Osteocyte (in vitro differentiated cells): ENCODE measurements at regions not wholly inside any gene's neighbourhood (a gene's known extent, or its start where the extent isn't known, plus 50 kb on each side); places are given as distances from the start of the nearest gene placed in this dataset.
"Not testable (repeated sequence)": the region's sequence is repeated elsewhere in the genome, so short reads cannot be mapped to it uniquely, and the experiment has no call there.

Experiments
- DNase-seq: peaks from one replicate; pipeline ENCODE4 v3.0.0; 2021; ENCODE audit warnings: mixed read lengths; ENCODE audit not compliant: unreplicated experiment; ENCODE audit errors: extremely low spot score
- H3K27ac Mint-ChIP-seq: one replicate; pipeline ENCODE4 v1.8.0; 2021; ENCODE audit warnings: mild to moderate bottlenecking, mixed read lengths; ENCODE audit not compliant: unreplicated experiment
- H3K27me3 Mint-ChIP-seq: one replicate; pipeline ENCODE4 v1.8.0; 2021; ENCODE audit warnings: mixed read lengths; ENCODE audit not compliant: unreplicated experiment
- H3K36me3 Mint-ChIP-seq: one replicate; pipeline ENCODE4 v1.8.0; 2021; ENCODE audit warnings: mixed read lengths; ENCODE audit not compliant: unreplicated experiment
- H3K4me1 Mint-ChIP-seq: one replicate; pipeline ENCODE4 v1.8.0; 2021; ENCODE audit warnings: mixed read lengths; ENCODE audit not compliant: unreplicated experiment
- H3K4me3 Mint-ChIP-seq: one replicate; pipeline ENCODE4 v1.8.0; 2021; ENCODE audit warnings: mild to moderate bottlenecking, moderate library complexity, mixed read lengths; ENCODE audit not compliant: unreplicated experiment
- H3K9me3 Mint-ChIP-seq: one replicate; pipeline ENCODE4 v1.8.0; 2021; ENCODE audit warnings: mixed read lengths; ENCODE audit not compliant: unreplicated experiment
- TF ChIP-seq, protein P1 (sequence below): fragments of 200-600 bp; sonication (generic); IDR thresholded peaks from 2 replicates; pipeline ENCODE4 v1.5.0; 2021; ENCODE audit warnings: antibody characterized with exemption, mild to moderate bottlenecking, moderate library complexity

DNA sequence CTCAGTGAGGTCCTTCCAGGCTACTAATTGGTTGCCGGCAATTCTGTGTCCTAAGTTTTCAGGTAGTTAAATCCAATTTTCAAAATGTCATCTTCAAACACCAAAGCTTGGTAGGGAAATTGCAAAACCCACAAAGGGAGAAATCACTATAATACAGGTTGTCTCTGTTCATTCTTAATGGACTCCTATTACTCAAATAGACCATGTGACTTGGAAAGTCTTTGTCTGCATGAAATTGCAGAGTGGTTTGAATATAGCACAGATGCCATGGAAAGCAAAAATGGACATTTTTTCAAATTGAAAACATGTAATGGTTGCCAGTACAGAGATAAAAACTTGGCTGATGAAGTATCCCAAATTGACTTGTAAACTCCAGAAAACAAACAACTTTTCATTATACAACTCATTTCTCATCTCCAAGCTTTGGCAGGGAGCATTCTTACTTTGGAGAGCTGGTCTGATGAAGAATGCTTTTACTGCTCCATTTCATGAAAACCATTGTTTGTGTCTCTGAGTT is 169.5 kb upstream of the PKN2 start:
- Mint-ChIP-seq H3K4me3 (no peak overlapping the region), H3K27ac (no peak overlapping the region), H3K9me3 (no peaks in the 10 kb centered on the region), H3K27me3 (no peaks in the 10 kb centered on the region), H3K36me3 (no peaks in the 10 kb centered on the region), H3K4me1 (no peaks in the 10 kb centered on the region)
- no peak for DNase-seq
- TF ChIP-seq, protein P1, sequence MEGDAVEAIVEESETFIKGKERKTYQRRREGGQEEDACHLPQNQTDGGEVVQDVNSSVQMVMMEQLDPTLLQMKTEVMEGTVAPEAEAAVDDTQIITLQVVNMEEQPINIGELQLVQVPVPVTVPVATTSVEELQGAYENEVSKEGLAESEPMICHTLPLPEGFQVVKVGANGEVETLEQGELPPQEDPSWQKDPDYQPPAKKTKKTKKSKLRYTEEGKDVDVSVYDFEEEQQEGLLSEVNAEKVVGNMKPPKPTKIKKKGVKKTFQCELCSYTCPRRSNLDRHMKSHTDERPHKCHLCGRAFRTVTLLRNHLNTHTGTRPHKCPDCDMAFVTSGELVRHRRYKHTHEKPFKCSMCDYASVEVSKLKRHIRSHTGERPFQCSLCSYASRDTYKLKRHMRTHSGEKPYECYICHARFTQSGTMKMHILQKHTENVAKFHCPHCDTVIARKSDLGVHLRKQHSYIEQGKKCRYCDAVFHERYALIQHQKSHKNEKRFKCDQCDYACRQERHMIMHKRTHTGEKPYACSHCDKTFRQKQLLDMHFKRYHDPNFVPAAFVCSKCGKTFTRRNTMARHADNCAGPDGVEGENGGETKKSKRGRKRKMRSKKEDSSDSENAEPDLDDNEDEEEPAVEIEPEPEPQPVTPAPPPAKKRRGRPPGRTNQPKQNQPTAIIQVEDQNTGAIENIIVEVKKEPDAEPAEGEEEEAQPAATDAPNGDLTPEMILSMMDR = no peak

DNA sequence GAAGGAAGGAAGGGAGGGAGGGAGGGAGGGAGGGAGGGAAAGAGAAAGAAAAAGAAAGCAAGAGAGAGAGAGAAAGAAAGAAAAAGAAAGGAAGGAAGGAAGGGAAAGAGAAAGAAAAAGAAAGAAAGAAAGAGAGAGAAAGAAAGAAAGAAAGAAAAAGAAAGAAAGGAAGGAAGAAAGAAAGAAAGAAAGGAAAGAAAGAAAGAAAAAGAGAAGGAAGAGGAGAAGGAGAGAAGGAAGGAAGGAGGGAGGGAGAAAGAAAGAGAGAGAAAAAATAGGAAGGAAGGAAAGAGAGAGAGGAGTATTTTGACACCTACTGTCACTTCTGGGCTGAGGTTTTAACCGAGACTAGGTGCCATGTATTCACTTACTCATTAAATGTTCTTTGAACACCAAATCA is 166.6 kb upstream of the PKN2 start:
- DNase-seq, H3K36me3 Mint-ChIP-seq, H3K27ac Mint-ChIP-seq, H3K4me3 Mint-ChIP-seq, H3K4me1 Mint-ChIP-seq, H3K9me3 Mint-ChIP-seq, H3K27me3 Mint-ChIP-seq: not testable (repeated sequence)

DNA sequence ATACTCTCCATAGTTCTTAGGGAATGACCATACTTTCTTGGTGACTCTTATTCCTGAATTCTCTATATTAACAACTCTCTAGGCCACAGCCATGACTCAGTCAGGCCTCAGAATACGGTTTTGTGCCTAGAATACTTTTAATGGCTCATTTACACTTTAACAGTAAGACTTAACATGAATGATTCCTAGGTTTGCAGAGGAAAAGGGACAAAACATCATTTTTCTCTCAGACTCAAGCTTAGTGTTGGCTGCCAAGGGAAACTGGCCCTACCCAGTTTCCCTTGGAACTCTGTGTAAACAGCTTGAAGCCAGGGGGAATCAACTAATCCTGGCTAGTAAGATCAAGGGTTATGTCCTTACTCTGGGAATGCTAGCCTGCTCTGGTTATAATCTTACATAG is 164.9 kb upstream of the PKN2 start:
- Mint-ChIP-seq H3K4me1 (no peaks in the 10 kb centered on the region), H3K27me3 (peaks cover 2% of the 10 kb centered on the region), H3K4me3 (no peak overlapping the region), H3K36me3 (no peaks in the 10 kb centered on the region), H3K27ac (no peak overlapping the region), H3K9me3 (no peaks in the 10 kb centered on the region)
- TF ChIP-seq, protein P1 = no peak
- no peak for DNase-seq

DNA sequence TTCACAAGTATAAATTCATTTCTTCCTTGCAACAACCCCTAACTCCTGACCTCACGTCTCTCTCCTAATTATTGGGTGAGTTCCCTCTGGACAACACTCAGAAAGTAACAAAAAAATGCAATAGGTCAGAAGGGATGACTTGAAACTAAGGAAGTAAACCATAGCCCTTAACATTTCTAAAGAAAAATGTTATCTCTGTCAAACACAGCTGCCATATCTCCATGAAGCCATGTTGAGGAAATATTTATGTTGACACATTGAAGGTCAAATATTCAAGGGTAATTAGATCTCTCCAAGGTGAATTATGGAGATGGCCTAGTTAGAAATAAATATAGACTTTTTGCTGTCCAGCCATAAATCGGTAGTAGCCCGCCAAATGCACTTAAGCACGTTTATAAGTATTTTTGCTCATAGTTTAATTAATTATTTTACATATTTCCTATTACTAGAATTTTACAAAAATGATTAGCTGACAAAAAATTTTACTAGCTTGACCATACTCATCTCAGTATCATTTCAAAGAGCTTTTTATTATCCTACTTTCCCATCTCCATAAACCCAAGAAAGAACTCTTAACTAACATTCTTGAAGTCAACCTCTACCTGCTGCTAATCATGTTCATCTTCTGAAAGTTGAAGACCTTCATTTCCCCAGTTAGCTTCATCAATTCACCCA is 160.1 kb upstream of the PKN2 start:
- Mint-ChIP-seq H3K27ac (no peak overlapping the region), H3K4me1 (no peaks in the 10 kb centered on the region), H3K9me3 (no peaks in the 10 kb centered on the region), H3K27me3 (peaks cover 2% of the 10 kb centered on the region), H3K36me3 (no peaks in the 10 kb centered on the region), H3K4me3 (no peak overlapping the region)
- DNase-seq = no peak
- TF ChIP-seq, protein P1 = no peak

DNA sequence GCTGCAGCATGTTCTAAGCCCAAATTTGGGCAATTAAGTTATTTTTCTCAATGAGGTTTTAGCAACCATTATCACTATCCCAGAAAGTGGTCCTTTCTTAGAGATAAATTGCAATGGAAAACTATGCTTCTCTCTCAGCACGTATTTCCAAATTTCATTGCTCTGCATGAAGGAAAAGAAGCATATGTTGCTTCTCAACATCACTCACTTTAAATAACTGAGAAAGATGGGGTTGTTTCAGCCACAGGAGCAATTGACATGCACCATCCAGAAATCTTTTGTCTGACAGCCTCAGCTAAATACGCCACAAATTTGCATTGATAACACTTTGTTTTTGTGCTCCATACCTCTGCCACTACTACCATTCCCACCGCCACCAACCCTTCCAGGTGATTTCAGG is 157.6 kb upstream of the PKN2 start:
- no peaks in the 10 kb centered on the region for H3K36me3 Mint-ChIP-seq
- peaks cover under 1% of the 10 kb centered on the region for H3K27me3 Mint-ChIP-seq
- H3K9me3 Mint-ChIP-seq = no peaks in the 10 kb centered on the region
- H3K4me3 Mint-ChIP-seq = no peak overlapping the region
- no peak overlapping the region for H3K27ac Mint-ChIP-seq
- DNase-seq = no peak
- H3K4me1 Mint-ChIP-seq = no peaks in the 10 kb centered on the region
- TF ChIP-seq, protein P1 = no peak
